Anterior cingulate cortex (tissue), 58 donors: ENCODE measurements at regions not wholly inside any gene's neighbourhood (a gene's known extent, or its start where the extent isn't known, plus 50 kb on each side); places are given as distances from the start of the nearest gene placed in this dataset.
"Not testable (repeated sequence)": the region's sequence is repeated elsewhere in the genome, so short reads cannot be mapped to it uniquely, and the experiment has no call there.

Source experiments
- DNase-seq, 58 donors: peaks; one replicate each; lab custom pipeline; 2025; lab: John Stamatoyannopoulos, UW

- no peak for DNase-seq
These were observed 593.1 kb downstream of the RNF144A start for GRCh38 chr2:7510353-7510752.

GRCh38 chr2:7513834-7514233 is 596.6 kb downstream of the RNF144A start:
- no peak for DNase-seq

GRCh38 chr2:7515327-7515726 is 598.1 kb downstream of the RNF144A start:
- no peak for DNase-seq

GRCh38 chr2:7516484-7517063 is 599.4 kb downstream of the RNF144A start:
- no peak for DNase-seq

GRCh38 chr2:7517088-7517487 is 599.9 kb downstream of the RNF144A start:
- DNase-seq, result no peak

GRCh38 chr2:7517851-7518250 is 600.6 kb downstream of the RNF144A start:
- DNase-seq, result no peak

GRCh38 chr2:7523481-7524120 is 606.4 kb downstream of the RNF144A start:
- DNase-seq, result no peak

- no peak for DNase-seq
These were observed 607.0 kb downstream of the RNF144A start for GRCh38 chr2:7524195-7524594.

GRCh38 chr2:7525746-7526145 is 608.5 kb downstream of the RNF144A start:
- no peak for DNase-seq

GRCh38 chr2:7527165-7527722 is 610.0 kb downstream of the RNF144A start:
- no peak for DNase-seq

- DNase-seq, result no peak
These were observed 612.8 kb downstream of the RNF144A start for GRCh38 chr2:7530001-7530400.

GRCh38 chr2:7539077-7539476 is 621.9 kb downstream of the RNF144A start:
- no peak for DNase-seq

- no peak for DNase-seq
These were observed 622.5 kb downstream of the RNF144A start for GRCh38 chr2:7539760-7540159.

- no peak for DNase-seq
These were observed 635.8 kb downstream of the RNF144A start for GRCh38 chr2:7552825-7553570.

GRCh38 chr2:7555260-7555659 is 638.0 kb downstream of the RNF144A start:
- no peak for DNase-seq

GRCh38 chr2:7557376-7557775 is 640.2 kb downstream of the RNF144A start:
- no peak for DNase-seq

GRCh38 chr2:7559791-7560190 is 642.6 kb downstream of the RNF144A start:
- no peak for DNase-seq

GRCh38 chr2:7566382-7566881 is 649.2 kb downstream of the RNF144A start:
- no peak for DNase-seq

- not testable (repeated sequence) for DNase-seq
These were observed 649.9 kb downstream of the RNF144A start for GRCh38 chr2:7567116-7567515.

GRCh38 chr2:7567646-7568045 is 650.4 kb downstream of the RNF144A start:
- no peak for DNase-seq

- no peak for DNase-seq
These were observed 653.0 kb downstream of the RNF144A start for GRCh38 chr2:7570247-7570646.
